ENCODE measurements at regions not wholly inside any gene's neighbourhood (a gene's known extent, or its start where the extent isn't known, plus 50 kb on each side); places are given as distances from the start of the nearest gene placed in this dataset.

GRCh38 chr4:165813606-165814005, 59.4 kb upstream of the TLL1 start:
- TF ChIP-seq, protein P1, sequence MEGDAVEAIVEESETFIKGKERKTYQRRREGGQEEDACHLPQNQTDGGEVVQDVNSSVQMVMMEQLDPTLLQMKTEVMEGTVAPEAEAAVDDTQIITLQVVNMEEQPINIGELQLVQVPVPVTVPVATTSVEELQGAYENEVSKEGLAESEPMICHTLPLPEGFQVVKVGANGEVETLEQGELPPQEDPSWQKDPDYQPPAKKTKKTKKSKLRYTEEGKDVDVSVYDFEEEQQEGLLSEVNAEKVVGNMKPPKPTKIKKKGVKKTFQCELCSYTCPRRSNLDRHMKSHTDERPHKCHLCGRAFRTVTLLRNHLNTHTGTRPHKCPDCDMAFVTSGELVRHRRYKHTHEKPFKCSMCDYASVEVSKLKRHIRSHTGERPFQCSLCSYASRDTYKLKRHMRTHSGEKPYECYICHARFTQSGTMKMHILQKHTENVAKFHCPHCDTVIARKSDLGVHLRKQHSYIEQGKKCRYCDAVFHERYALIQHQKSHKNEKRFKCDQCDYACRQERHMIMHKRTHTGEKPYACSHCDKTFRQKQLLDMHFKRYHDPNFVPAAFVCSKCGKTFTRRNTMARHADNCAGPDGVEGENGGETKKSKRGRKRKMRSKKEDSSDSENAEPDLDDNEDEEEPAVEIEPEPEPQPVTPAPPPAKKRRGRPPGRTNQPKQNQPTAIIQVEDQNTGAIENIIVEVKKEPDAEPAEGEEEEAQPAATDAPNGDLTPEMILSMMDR (IDR thresholded peaks at IDR 0.05; ENCODE audit: low read length): no peak
- TF ChIP-seq EZH2 (IDR thresholded peaks at IDR 0.05; ENCODE audit: borderline replicate concordance, low read length): no peak
